CD8-positive, alpha-beta memory T cell (primary cell): ENCODE measurements at regions not wholly inside any gene's neighbourhood (a gene's known extent, or its start where the extent isn't known, plus 50 kb on each side); places are given as distances from the start of the nearest gene placed in this dataset.
"Not testable (repeated sequence)": the region's sequence is repeated elsewhere in the genome, so short reads cannot be mapped to it uniquely, and the experiment has no call there.

ENCODE experiments used
- CTCF ChIA-PET: fragments of 350-600 bp; sonication (Branson Sonifier 250); formaldehyde crosslinking; loops from one replicate; lab custom pipeline; 2021; ENCODE audit warnings: antibody characterized with exemption; lab: Charles Lee
- POLR2A ChIA-PET: fragments of 350-600 bp; sonication (Branson Sonifier 250); formaldehyde crosslinking; loops from one replicate; lab custom pipeline; 2021; ENCODE audit warnings: antibody characterized with exemption; lab: Charles Lee
- DNase-seq, 5 donors: peaks; one replicate each; pipeline versions ENCODE4 v3.0.0 to v3.0.0-alpha.2; 2020 to 2022; ENCODE audit warnings: mixed read lengths in 1 of 5
- H3K27ac ChIP-seq: one replicate; pipeline ENCODE4 v1.7.0; 2013; ENCODE audit warnings: low read depth, mild to moderate bottlenecking, low read length, moderate library complexity
- H3K27me3 ChIP-seq: 2 replicates; pipeline ENCODE4 v1.7.0; 2013; ENCODE audit warnings: low read length, mild to moderate bottlenecking; ENCODE audit not compliant: insufficient read depth, poor library complexity, severe bottlenecking
- H3K36me3 ChIP-seq: 2 replicates; pipeline ENCODE4 v1.7.0; 2013; ENCODE audit warnings: mild to moderate bottlenecking, low read length, moderate library complexity; ENCODE audit not compliant: insufficient read depth
- H3K4me1 ChIP-seq: 2 replicates; pipeline ENCODE4 v1.7.0; 2013; ENCODE audit warnings: mild to moderate bottlenecking, low read length, moderate library complexity; ENCODE audit not compliant: insufficient read depth
- H3K4me3 ChIP-seq: 2 replicates; pipeline ENCODE4 v1.7.0; 2013; ENCODE audit warnings: mild to moderate bottlenecking, low read length
- H3K9me3 ChIP-seq: 2 replicates; pipeline ENCODE4 v1.7.0; 2013; ENCODE audit warnings: mild to moderate bottlenecking, low read length
- H3K27ac Mint-ChIP-seq, 8 donors: one replicate each; pipeline ENCODE4 v1.8.0; 2020 to 2021; ENCODE audit warnings: mixed read lengths in 8 of 8, mild to moderate bottlenecking in 6 of 8, inconsistent platforms in 3 of 8, moderate library complexity in 3 of 8
- H3K27me3 Mint-ChIP-seq, 2 donors: one replicate each; pipeline ENCODE4 v1.8.0; 2020 to 2021; ENCODE audit warnings: mixed read lengths in 2 of 2, mild to moderate bottlenecking in 1 of 2, moderate library complexity in 1 of 2
- H3K36me3 Mint-ChIP-seq, 3 donors: one replicate each; pipeline ENCODE4 v1.8.0; 2020 to 2021; ENCODE audit warnings: mixed read lengths in 3 of 3, inconsistent platforms in 1 of 3, mild to moderate bottlenecking in 1 of 3
- H3K4me1 Mint-ChIP-seq, 3 donors: one replicate each; pipeline ENCODE4 v1.8.0; 2020 to 2021; ENCODE audit warnings: mixed read lengths in 3 of 3, inconsistent platforms in 1 of 3, mild to moderate bottlenecking in 1 of 3
- H3K4me3 Mint-ChIP-seq, 7 donors: one replicate each; pipeline ENCODE4 v1.8.0; 2020 to 2021; ENCODE audit warnings: mixed read lengths in 7 of 7, mild to moderate bottlenecking in 6 of 7, moderate library complexity in 4 of 7, inconsistent platforms in 2 of 7
- H3K9me3 Mint-ChIP-seq, 5 donors: one replicate each; pipeline ENCODE4 v1.8.0; 2020 to 2022; ENCODE audit warnings: mixed read lengths in 5 of 5, mild to moderate bottlenecking in 3 of 5, moderate library complexity in 2 of 5, inconsistent platforms in 1 of 5

- POLR2A ChIA-PET = no interaction called here
Observed at GRCh38 chr17:68097161-68097805, 61.7 kb downstream of the KPNA2 start.

GRCh38 chr17:68099341-68099753 is 63.8 kb downstream of the KPNA2 start:
- H3K4me3 ChIP-seq, POLR2A ChIA-PET, H3K27ac ChIP-seq, H3K36me3 Mint-ChIP-seq, H3K27me3 ChIP-seq, H3K9me3 ChIP-seq, H3K27me3 Mint-ChIP-seq, H3K9me3 Mint-ChIP-seq, H3K36me3 ChIP-seq, DNase-seq, H3K4me3 Mint-ChIP-seq: not testable (repeated sequence)
- Mint-ChIP-seq H3K27ac (peak overlapping the region in 1 of 8 donors; percentile 97), H3K4me1 (peaks cover 21 to 38% (median 30%) of the 10 kb centered on the region in 3 donors)
- peaks cover 11% of the 10 kb centered on the region for H3K4me1 ChIP-seq
- CTCF ChIA-PET = interaction anchor here (1.2 to 1.5 kb wide), 2 partner anchors 10 to 102 kb away, joined by 3 read pairs; no protein-coding TSS in a partner anchor

More at GRCh38 chr17:68097161-68097805, 61.7 kb downstream of the KPNA2 start:
- no peaks in the 10 kb centered on the region for H3K9me3 ChIP-seq
- no peak for DNase-seq
- H3K4me1 ChIP-seq = no peaks in the 10 kb centered on the region
- Mint-ChIP-seq H3K36me3 (peaks cover 0 to 6% (median 0%) of the 10 kb centered on the region in 3 donors), H3K4me1 (peaks cover 4 to 17% (median 9%) of the 10 kb centered on the region in 3 donors), H3K9me3 (no peaks in the 10 kb centered on the region), H3K4me3 (peak overlapping the region in 1 of 7 donors; percentile 21), H3K27ac (no peak overlapping the region), H3K27me3 (no peaks in the 10 kb centered on the region)
- no peak overlapping the region for H3K27ac ChIP-seq
- H3K27me3 ChIP-seq = no peaks in the 10 kb centered on the region
- no peak overlapping the region for H3K4me3 ChIP-seq
- no peaks in the 10 kb centered on the region for H3K36me3 ChIP-seq
- CTCF ChIA-PET = no interaction called here

- H3K4me1 Mint-ChIP-seq = peaks cover 25 to 42% (median 35%) of the 10 kb centered on the region in 3 donors
- ChIA-PET POLR2A (interaction anchor here (1.1 kb wide), 1 partner anchor 12 kb away, joined by 3 read pairs; no protein-coding TSS in a partner anchor), CTCF (interaction anchor here (1.2 to 1.5 kb wide), 2 partner anchors 11 to 101 kb away, joined by 3 read pairs; no protein-coding TSS in a partner anchor)
- peaks cover 11% of the 10 kb centered on the region for H3K4me1 ChIP-seq
- H3K9me3 Mint-ChIP-seq = no peaks in the 10 kb centered on the region
- H3K4me3 ChIP-seq = no peak overlapping the region
- H3K27me3 ChIP-seq = no peaks in the 10 kb centered on the region
- DNase-seq = no peak
- peak overlapping the region in 6 of 8 donors; percentile 24 to 97 (median 64) for H3K27ac Mint-ChIP-seq
- H3K36me3 ChIP-seq = no peaks in the 10 kb centered on the region
- no peaks in the 10 kb centered on the region for H3K27me3 Mint-ChIP-seq
- peaks cover 0 to 9% (median 0%) of the 10 kb centered on the region in 3 donors for H3K36me3 Mint-ChIP-seq
- H3K9me3 ChIP-seq = no peaks in the 10 kb centered on the region
- H3K27ac ChIP-seq = no peak overlapping the region
- H3K4me3 Mint-ChIP-seq = peak overlapping the region; percentile 91 to 100 (median 97)
Observed at GRCh38 chr17:68100000-68100641, 64.6 kb downstream of the KPNA2 start.

GRCh38 chr17:68101075-68101986 is 65.8 kb downstream of the KPNA2 start:
- Histone ChIP-seq H3K4me1 (peaks cover 11% of the 10 kb centered on the region), H3K27ac (peak overlapping the region; percentile 65), H3K36me3 (no peaks in the 10 kb centered on the region), H3K9me3 (no peaks in the 10 kb centered on the region), H3K27me3 (no peaks in the 10 kb centered on the region), H3K4me3 (peak overlapping the region; percentile 68)
- ChIA-PET CTCF (no interaction called here), POLR2A (interaction anchor here (0.7 to 1.1 kb wide), 2 partner anchors 14 to 85 kb away, joined by 3 to 5 read pairs; no protein-coding TSS in a partner anchor)
- no peaks in the 10 kb centered on the region for H3K9me3 Mint-ChIP-seq
- peaks cover 29 to 49% (median 41%) of the 10 kb centered on the region in 3 donors for H3K4me1 Mint-ChIP-seq
- DNase-seq = peak; percentile 43 to 79 (median 65)
- peaks cover 0 to 12% (median 0%) of the 10 kb centered on the region in 3 donors for H3K36me3 Mint-ChIP-seq
- peak overlapping the region; percentile 94 to 98 (median 96) for H3K27ac Mint-ChIP-seq
- no peaks in the 10 kb centered on the region for H3K27me3 Mint-ChIP-seq
- peak overlapping the region; percentile 91 to 100 (median 97) for H3K4me3 Mint-ChIP-seq

- Mint-ChIP-seq H3K9me3 (no peaks in the 10 kb centered on the region), H3K27me3 (no peaks in the 10 kb centered on the region), H3K4me3 (peak overlapping the region; percentile 91 to 100 (median 97)), H3K4me1 (peaks cover 33 to 55% (median 48%) of the 10 kb centered on the region in 3 donors), H3K36me3 (peaks cover 0 to 12% (median 0%) of the 10 kb centered on the region in 3 donors), H3K27ac (peak overlapping the region; percentile 94 to 98 (median 96))
- no peaks in the 10 kb centered on the region for H3K27me3 ChIP-seq
- no peaks in the 10 kb centered on the region for H3K9me3 ChIP-seq
- peak overlapping the region; percentile 65 for H3K27ac ChIP-seq
- H3K4me3 ChIP-seq = peak overlapping the region; percentile 68
- DNase-seq = no peak
- peaks cover 12% of the 10 kb centered on the region for H3K4me1 ChIP-seq
- H3K36me3 ChIP-seq = no peaks in the 10 kb centered on the region
- ChIA-PET CTCF (no interaction called here), POLR2A (interaction anchor here (0.7 to 1.0 kb wide), 2 partner anchors 20 to 85 kb away, joined by 3 to 5 read pairs; no protein-coding TSS in a partner anchor)
Observed at GRCh38 chr17:68101987-68102314, 66.4 kb downstream of the KPNA2 start.

- H3K9me3 Mint-ChIP-seq = no peaks in the 10 kb centered on the region
Observed at GRCh38 chr17:68102318-68102758, 66.8 kb downstream of the KPNA2 start.

GRCh38 chr17:68103148-68103547 is 67.6 kb downstream of the KPNA2 start:
- H3K4me3 Mint-ChIP-seq = peak overlapping the region; percentile 91 to 100 (median 97)
- no peaks in the 10 kb centered on the region for H3K27me3 ChIP-seq
- H3K27me3 Mint-ChIP-seq = no peaks in the 10 kb centered on the region
- ChIA-PET CTCF (no interaction called here), POLR2A (no interaction called here)
- no peak for DNase-seq
- peaks cover 19% of the 10 kb centered on the region for H3K4me1 ChIP-seq
- H3K9me3 Mint-ChIP-seq = peaks cover 0 to under 1% (median 0%) of the 10 kb centered on the region in 5 donors
- no peak overlapping the region for H3K4me3 ChIP-seq
- peaks cover 0 to 19% (median 7%) of the 10 kb centered on the region in 3 donors for H3K36me3 Mint-ChIP-seq
- no peaks in the 10 kb centered on the region for H3K9me3 ChIP-seq
- H3K4me1 Mint-ChIP-seq = peaks cover 40 to 67% (median 60%) of the 10 kb centered on the region in 3 donors
- no peaks in the 10 kb centered on the region for H3K36me3 ChIP-seq
- no peak overlapping the region for H3K27ac ChIP-seq
- H3K27ac Mint-ChIP-seq = peak overlapping the region; percentile 66 to 98 (median 96)

More at GRCh38 chr17:68102318-68102758, 66.8 kb downstream of the KPNA2 start:
- no peaks in the 10 kb centered on the region for H3K9me3 ChIP-seq
- ChIA-PET CTCF (no interaction called here), POLR2A (interaction anchor here (1.0 kb wide), 1 partner anchor 21 kb away, joined by 3 read pairs; no protein-coding TSS in a partner anchor)
- peak overlapping the region; percentile 65 for H3K27ac ChIP-seq
- peak overlapping the region; percentile 68 for H3K4me3 ChIP-seq
- H3K36me3 ChIP-seq = no peaks in the 10 kb centered on the region
- H3K27me3 ChIP-seq = no peaks in the 10 kb centered on the region
- Mint-ChIP-seq H3K27ac (peak overlapping the region; percentile 94 to 98 (median 96)), H3K36me3 (peaks cover 0 to 14% (median under 1%) of the 10 kb centered on the region in 3 donors), H3K27me3 (no peaks in the 10 kb centered on the region), H3K4me1 (peaks cover 37 to 59% (median 51%) of the 10 kb centered on the region in 3 donors), H3K4me3 (peak overlapping the region; percentile 91 to 100 (median 97))
- peak; percentile 20 to 56 (median 26) for DNase-seq
- H3K4me1 ChIP-seq = peaks cover 16% of the 10 kb centered on the region
